Dendritic cell treated with granulocyte-macrophage colony-stimulating factor and Interleukin-4, amounts not matched to agents 40 ng/mL and 50 ng/mL, for 4 days (primary cell): ENCODE measurements at regions not wholly inside any gene's neighbourhood (a gene's known extent, or its start where the extent isn't known, plus 50 kb on each side); places are given as distances from the start of the nearest gene placed in this dataset.

Experiments
- H3K27ac Mint-ChIP-seq: one replicate; pipeline ENCODE4 v1.8.0; 2022; ENCODE audit warnings: mild to moderate bottlenecking, mixed read lengths
- H3K27me3 Mint-ChIP-seq: one replicate; pipeline ENCODE4 v1.8.0; 2022; ENCODE audit warnings: mild to moderate bottlenecking, mixed read lengths
- H3K36me3 Mint-ChIP-seq: one replicate; pipeline ENCODE4 v1.8.0; 2022; ENCODE audit warnings: low read depth, mixed read lengths
- H3K4me1 Mint-ChIP-seq: one replicate; pipeline ENCODE4 v1.8.0; 2022; ENCODE audit warnings: low read depth, mixed read lengths
- H3K4me3 Mint-ChIP-seq: one replicate; pipeline ENCODE4 v1.8.0; 2022; ENCODE audit warnings: mild to moderate bottlenecking, moderate library complexity, mixed read lengths
- H3K9me3 Mint-ChIP-seq: one replicate; pipeline ENCODE4 v1.8.0; 2022; ENCODE audit warnings: mixed read lengths
- intact Hi-C: fragments of 100-400 bp; cut with micrococcal nuclease; formaldehyde crosslinking; loops from one replicate; pipeline ENCODE4 v1.15.0; 2022

DNA sequence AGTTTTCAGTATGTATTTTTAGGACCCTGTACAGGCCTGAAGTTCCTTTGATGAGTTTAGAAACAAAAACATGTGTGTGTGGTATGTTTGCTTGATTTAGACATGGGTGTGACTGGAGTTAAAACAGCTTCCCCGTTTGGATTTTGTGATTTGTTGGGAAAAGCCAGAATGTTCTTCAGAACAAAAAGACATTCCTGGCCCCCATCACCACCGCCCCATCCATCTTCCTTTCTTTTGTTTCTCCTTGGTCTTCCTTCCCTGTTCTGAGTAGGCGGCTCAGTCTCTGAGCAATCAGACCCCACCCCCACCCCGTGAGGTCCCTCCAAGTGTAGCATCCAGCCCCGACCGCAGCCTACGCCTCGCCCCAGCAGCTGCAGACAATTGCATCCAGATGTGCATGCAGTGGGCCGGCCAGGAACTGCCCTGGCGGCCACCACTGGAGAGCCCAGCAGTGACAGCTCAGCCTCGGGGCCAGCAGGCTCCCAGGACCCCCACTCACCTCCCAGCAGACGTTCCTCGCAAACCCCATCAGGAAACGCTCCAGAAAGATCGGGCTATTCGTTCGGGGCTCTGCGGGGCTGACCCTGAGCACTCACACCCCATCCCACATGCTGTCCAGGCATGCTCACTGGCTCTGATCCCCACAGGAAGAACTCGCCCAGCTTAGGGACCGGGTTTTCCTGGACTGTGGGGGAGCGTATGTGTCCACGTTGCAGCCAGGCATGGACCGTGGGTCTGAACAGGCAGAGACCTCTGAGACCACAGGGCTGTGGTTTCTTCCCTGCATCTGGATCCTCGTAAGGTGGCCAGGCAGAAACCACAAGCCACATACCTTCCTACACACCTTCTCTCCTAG lies 99.8 kb upstream of the CDH5 start:
- Mint-ChIP-seq H3K36me3 (no peaks in the 10 kb centered on the region), H3K27ac (no peak overlapping the region), H3K4me3 (no peak overlapping the region)

GRCh38 chr16:66265556-66266141 lies 100.8 kb upstream of the CDH5 start:
- Mint-ChIP-seq H3K4me3 (no peak overlapping the region), H3K4me1 (peaks cover 16% of the 10 kb centered on the region), H3K36me3 (no peaks in the 10 kb centered on the region), H3K27me3 (peaks cover 17% of the 10 kb centered on the region), H3K27ac (no peak overlapping the region), H3K9me3 (no peaks in the 10 kb centered on the region)
- intact Hi-C loops, result no loop called here

More for the DNA sequence above, 99.8 kb upstream of the CDH5 start:
- Mint-ChIP-seq H3K9me3 (no peaks in the 10 kb centered on the region), H3K4me1 (peaks cover 19% of the 10 kb centered on the region), H3K27me3 (peaks cover 26% of the 10 kb centered on the region)
- intact Hi-C loops, result no loop called here

DNA sequence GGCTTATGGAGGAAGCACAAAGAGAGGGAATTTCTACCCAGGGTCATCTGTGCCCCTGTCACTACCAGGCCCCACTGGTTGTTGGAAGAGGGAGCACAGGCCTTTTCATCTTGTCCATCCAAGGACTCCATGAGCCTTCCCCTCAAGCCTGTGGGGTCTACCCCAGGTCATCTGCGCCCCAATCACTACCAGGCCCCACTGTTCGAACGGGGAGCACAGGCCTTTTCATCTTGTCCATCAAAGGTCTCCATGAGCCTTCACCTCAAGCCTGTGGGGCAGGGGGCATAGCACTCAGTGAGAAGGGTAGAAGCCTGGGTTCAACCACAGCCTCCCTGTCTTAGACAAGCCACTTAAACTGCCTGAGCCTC lies 101.5 kb upstream of the CDH5 start:
- Mint-ChIP-seq H3K36me3 (no peaks in the 10 kb centered on the region), H3K9me3 (no peaks in the 10 kb centered on the region), H3K27me3 (peaks cover 14% of the 10 kb centered on the region), H3K4me1 (peaks cover 15% of the 10 kb centered on the region), H3K4me3 (no peak overlapping the region), H3K27ac (no peak overlapping the region)
- intact Hi-C loops, result no loop called here

- peaks cover 13% of the 10 kb centered on the region for H3K27me3 Mint-ChIP-seq
- intact Hi-C loops, result no loop called here
- no peak overlapping the region for H3K4me3 Mint-ChIP-seq
- no peak overlapping the region for H3K27ac Mint-ChIP-seq
- no peaks in the 10 kb centered on the region for H3K36me3 Mint-ChIP-seq
- no peaks in the 10 kb centered on the region for H3K9me3 Mint-ChIP-seq
- peaks cover 15% of the 10 kb centered on the region for H3K4me1 Mint-ChIP-seq
Observed at GRCh38 chr16:66264311-66265047, 102.0 kb upstream of the CDH5 start.

DNA sequence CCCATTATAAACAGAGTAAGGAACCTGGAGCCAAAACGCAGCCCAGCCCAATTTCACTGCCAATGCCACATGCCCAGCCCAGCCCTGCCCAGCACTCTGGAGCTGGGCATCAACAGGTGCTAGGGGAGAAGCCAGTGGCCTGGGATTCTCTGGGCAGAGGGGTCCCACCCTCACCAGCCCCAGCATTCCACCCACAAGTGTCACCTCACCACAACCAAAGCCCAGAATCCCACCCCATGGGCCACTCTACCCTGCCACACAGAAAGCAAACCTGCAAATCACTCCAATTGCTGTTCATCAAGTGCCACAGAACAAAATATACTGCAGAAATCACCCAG lies 102.5 kb upstream of the CDH5 start:
- peaks cover 15% of the 10 kb centered on the region for H3K4me1 Mint-ChIP-seq
- H3K9me3 Mint-ChIP-seq, result no peaks in the 10 kb centered on the region
- intact Hi-C loops, result no loop called here
- no peak overlapping the region for H3K27ac Mint-ChIP-seq
- H3K36me3 Mint-ChIP-seq, result no peaks in the 10 kb centered on the region
- H3K4me3 Mint-ChIP-seq, result no peak overlapping the region
- H3K27me3 Mint-ChIP-seq, result peaks cover 13% of the 10 kb centered on the region

DNA sequence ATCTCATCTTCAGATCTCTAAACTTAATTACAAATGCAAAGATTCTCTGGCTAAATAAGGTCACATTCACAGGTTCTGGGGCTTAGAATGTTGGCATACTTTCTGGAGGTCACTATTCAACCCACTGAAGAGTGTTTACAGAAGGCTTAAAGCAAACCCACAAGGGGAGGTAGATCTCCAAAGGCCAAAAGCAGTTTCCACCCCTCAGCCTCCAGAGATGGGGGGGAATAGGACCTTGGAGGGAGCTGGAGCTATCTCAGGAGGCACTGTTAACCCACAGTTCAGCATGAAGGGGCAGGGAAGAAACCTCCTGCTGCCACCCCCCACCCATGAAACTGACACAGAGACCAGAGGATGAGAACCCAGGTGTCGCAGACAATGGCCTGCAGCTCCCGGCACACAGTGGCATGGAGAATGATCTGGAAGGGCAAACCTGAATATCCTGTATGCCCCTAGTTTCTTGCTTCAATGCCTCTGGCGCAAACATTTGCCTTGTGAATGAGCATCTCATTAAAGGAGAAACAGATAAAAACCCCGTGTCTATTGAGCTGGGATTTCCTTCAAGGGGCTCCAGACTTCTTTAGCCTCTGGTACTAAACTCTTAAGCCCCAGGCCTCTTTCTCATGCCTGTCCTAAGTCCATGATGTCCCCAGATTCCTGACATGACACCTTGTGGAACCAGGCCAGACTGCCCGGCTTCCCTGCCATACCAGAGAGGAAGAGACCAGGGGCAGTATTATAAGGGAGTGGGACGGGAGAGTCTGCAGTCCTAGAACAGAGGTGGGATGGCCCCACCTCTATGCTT lies 103.1 kb upstream of the CDH5 start:
- Mint-ChIP-seq H3K36me3 (no peaks in the 10 kb centered on the region), H3K27ac (no peak overlapping the region), H3K27me3 (peaks cover 13% of the 10 kb centered on the region), H3K4me3 (no peak overlapping the region), H3K4me1 (peaks cover 15% of the 10 kb centered on the region), H3K9me3 (no peaks in the 10 kb centered on the region)
- intact Hi-C loops, result no loop called here

- Mint-ChIP-seq H3K36me3 (no peaks in the 10 kb centered on the region), H3K9me3 (no peaks in the 10 kb centered on the region), H3K27ac (no peak overlapping the region), H3K4me3 (no peak overlapping the region), H3K4me1 (peaks cover 15% of the 10 kb centered on the region), H3K27me3 (peaks cover 11% of the 10 kb centered on the region)
- intact Hi-C loops, result no loop called here
Observed at GRCh38 chr16:66262253-66263167, 104.0 kb upstream of the CDH5 start.

DNA sequence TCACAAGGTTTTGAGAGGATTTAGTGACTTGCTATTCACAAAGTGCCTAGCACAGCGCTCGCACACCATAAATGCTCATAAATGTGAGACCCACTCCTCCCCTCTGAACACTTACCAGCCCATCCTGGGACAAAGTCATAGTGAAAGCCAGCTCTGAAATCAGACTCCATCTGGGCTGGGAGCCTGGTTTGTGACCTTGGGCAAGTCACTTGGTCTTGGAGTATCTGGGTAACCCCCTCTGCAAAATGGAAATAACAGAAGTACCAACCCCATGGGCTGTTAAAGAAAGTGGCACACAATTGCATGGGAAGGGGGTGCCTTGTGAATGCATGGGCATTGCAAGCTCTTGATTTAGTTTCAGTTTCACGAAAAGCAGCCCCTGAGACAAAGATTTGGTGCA lies 104.7 kb upstream of the CDH5 start:
- peaks cover 14% of the 10 kb centered on the region for H3K4me1 Mint-ChIP-seq
- H3K27ac Mint-ChIP-seq, result no peak overlapping the region
- H3K27me3 Mint-ChIP-seq, result peaks cover 7% of the 10 kb centered on the region
- intact Hi-C loops, result no loop called here
- no peaks in the 10 kb centered on the region for H3K36me3 Mint-ChIP-seq
- no peak overlapping the region for H3K4me3 Mint-ChIP-seq
- no peaks in the 10 kb centered on the region for H3K9me3 Mint-ChIP-seq

DNA sequence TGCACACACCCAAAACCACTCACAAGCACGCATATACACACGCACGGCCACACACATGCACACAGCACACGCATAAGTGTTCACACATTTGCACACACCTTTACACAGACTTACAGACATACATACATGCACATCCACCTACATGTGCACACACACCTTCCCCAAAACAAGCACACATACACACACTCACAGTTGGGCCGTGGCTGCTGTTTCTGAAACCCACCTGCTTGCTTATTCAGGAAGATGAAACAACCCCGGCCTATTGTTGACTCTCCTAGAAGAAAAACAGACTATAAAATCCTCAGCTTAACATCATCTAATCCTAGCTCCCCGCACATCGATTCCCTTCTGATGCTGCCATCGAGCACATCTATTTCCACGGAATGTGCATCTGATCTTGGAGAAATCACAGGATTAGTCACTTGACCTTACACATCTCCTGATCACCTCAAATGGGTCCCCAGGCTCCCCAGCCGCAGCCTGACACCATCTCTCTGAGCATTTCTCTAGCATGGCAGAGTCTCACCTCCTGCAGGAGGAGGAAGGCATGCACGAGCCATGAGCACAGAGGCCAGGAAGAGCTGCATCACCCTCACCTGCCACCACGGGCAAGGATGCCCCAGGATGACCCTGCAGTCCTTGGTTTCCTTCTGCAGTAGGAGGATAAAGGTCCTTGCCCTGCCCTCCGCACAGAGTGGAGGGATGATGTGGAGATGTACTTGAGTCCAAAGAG lies 105.8 kb upstream of the CDH5 start:
- intact Hi-C loops, result no loop called here
- H3K4me1 Mint-ChIP-seq, result peaks cover 6% of the 10 kb centered on the region
- no peaks in the 10 kb centered on the region for H3K27me3 Mint-ChIP-seq
- no peak overlapping the region for H3K27ac Mint-ChIP-seq
- H3K9me3 Mint-ChIP-seq, result no peaks in the 10 kb centered on the region
- H3K4me3 Mint-ChIP-seq, result no peak overlapping the region
- H3K36me3 Mint-ChIP-seq, result no peaks in the 10 kb centered on the region

GRCh38 chr16:66258916-66259845 lies 107.3 kb upstream of the CDH5 start:
- Mint-ChIP-seq H3K36me3 (no peaks in the 10 kb centered on the region), H3K27ac (no peak overlapping the region), H3K9me3 (no peaks in the 10 kb centered on the region), H3K4me1 (peaks cover 6% of the 10 kb centered on the region), H3K4me3 (no peak overlapping the region), H3K27me3 (peaks cover 3% of the 10 kb centered on the region)
- intact Hi-C loops, result no loop called here

DNA sequence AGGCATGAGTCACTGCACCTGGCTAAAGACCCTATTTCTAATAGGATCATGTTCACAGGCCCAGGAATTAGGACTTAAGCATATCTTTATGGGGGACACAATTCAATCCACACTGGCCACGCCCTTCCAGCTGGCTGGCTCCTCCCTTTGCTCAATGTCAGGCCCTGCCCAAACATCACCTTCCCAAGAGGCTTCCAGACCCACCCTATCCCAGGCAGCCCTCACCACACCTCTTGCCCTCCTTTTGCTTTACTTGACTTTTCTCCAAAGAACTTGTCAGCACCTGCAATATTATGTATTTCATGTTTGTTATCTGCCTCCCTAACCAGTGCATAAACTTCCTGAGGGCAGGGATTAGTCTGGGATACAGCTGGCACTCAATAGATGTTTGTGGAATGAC lies 109.6 kb upstream of the CDH5 start:
- no peaks in the 10 kb centered on the region for H3K36me3 Mint-ChIP-seq
- no peak overlapping the region for H3K27ac Mint-ChIP-seq
- no peak overlapping the region for H3K4me3 Mint-ChIP-seq
- intact Hi-C loops, result no loop called here
- H3K4me1 Mint-ChIP-seq, result peaks cover 2% of the 10 kb centered on the region
- H3K27me3 Mint-ChIP-seq, result peaks cover 5% of the 10 kb centered on the region
- H3K9me3 Mint-ChIP-seq, result no peaks in the 10 kb centered on the region

DNA sequence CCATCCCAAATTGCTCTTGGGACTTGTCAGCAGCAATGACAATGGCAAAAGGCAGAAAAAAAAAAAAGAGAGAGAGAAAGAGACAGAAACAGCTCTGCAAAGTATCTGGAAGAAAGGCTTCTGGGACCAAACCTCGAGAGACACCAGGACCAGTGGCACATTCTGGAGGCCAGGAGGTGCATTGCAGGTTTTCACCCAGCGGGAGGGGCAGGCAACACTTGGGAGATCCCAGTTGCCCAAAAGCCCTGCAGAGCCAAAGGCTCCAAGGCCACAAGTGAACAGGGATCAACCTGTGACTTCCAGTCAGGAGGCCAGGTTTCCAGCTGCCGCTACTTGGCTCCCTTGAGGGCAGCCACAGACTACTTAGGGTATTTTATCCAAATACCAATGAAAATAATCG lies 110.8 kb upstream of the CDH5 start:
- no peaks in the 10 kb centered on the region for H3K4me1 Mint-ChIP-seq
- intact Hi-C loops, result no loop called here
- no peaks in the 10 kb centered on the region for H3K36me3 Mint-ChIP-seq
- H3K9me3 Mint-ChIP-seq, result no peaks in the 10 kb centered on the region
- no peak overlapping the region for H3K4me3 Mint-ChIP-seq
- peaks cover 5% of the 10 kb centered on the region for H3K27me3 Mint-ChIP-seq
- no peak overlapping the region for H3K27ac Mint-ChIP-seq
